ENCODE measurements at regions not wholly inside any gene's neighbourhood (a gene's known extent, or its start where the extent isn't known, plus 50 kb on each side); places are given as distances from the start of the nearest gene placed in this dataset.
"Not testable (repeated sequence)": the region's sequence is repeated elsewhere in the genome, so short reads cannot be mapped to it uniquely, and the experiment has no call there.

DNA sequence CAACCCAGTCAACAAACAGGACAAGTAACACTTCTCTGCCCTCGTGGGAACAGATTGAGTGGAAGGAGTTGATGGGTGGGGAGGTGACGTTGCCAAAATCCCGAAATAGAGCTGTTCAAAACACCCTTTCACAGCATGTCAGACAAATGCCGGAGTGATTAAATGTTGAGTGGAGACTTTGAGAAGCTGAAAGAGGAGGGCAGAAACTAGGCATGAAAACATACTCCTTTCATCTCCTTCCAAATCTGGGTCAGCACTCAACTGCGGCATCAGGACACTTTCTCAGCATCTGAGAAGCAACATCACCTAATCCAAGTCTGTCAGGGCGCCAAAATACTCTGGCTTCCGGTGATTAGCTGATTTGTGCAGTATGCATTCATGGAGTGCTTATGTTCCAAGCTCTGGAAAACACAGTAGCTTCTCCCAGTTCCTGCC lies 51.5 kb upstream of the MRI1 start:
- Mint-ChIP-seq H3K36me3 (ENCODE audit: low read depth) (no peaks in the 10 kb centered on the region), H3K4me1 (no peaks in the 10 kb centered on the region), H3K27ac (no peak overlapping the region), H3K4me3 (no peak overlapping the region), H3K9me3 (peaks cover 5% of the 10 kb centered on the region), H3K27me3 (peaks cover 7% of the 10 kb centered on the region)
- DNase-seq, result no peak
- intact Hi-C loops (cut with micrococcal nuclease), result no loop called here

DNA sequence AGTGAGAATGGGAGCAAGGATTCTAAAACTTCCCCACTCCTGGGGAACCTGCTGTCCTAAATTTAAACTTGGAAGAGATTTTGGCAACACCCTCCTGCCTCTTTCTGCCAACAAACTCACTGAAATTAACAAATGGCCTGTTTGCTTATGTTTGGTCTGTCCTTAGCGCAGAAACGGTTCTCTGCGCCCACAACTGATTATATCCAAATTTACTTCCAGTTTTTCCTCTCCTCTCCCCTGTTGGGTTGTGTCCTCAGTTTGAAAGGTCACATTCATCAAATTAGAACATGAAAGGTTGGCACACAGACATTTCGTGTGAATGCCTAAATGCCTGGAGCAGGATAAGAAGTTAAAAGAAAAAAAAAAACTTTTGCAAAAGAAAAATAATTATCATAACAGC lies 56.4 kb upstream of the MRI1 start:
- intact Hi-C loops (cut with micrococcal nuclease), result no loop called here
- Mint-ChIP-seq H3K9me3 (no peaks in the 10 kb centered on the region), H3K4me3 (no peak overlapping the region), H3K36me3 (ENCODE audit: low read depth) (no peaks in the 10 kb centered on the region), H3K27ac (no peak overlapping the region), H3K27me3 (no peaks in the 10 kb centered on the region), H3K4me1 (no peaks in the 10 kb centered on the region)
- DNase-seq, result no peak

DNA sequence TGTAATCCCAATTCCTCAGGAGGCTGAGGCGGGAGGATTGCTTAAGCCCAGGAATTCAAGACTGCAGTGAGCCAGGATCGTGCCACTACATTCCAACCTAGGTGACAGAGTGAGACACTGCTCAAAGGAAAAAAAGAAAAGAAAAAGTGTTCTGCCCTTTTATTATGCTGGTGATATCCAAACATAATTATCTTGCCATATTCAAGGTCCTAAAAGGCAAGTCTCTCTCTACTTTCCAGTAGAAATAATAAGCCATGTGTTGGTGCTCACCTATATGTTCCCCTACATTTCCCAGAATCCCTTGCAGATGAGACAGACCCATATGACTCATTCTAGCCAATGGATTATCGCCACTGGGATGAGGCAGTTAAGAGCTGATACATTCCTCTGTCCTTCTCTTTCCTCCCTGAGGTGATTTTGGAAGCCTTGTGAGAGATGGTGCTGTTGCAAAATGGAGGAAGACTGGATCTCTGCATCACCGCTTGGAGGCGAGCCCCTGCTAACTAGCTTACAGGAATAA lies 58.3 kb upstream of the MRI1 start:
- H3K36me3 Mint-ChIP-seq (ENCODE audit: low read depth), result no peaks in the 10 kb centered on the region
- no peak overlapping the region for H3K4me3 Mint-ChIP-seq
- DNase-seq, result no peak
- H3K9me3 Mint-ChIP-seq, result no peaks in the 10 kb centered on the region
- H3K27me3 Mint-ChIP-seq, result peaks cover 2% of the 10 kb centered on the region
- intact Hi-C loops (cut with micrococcal nuclease), result no loop called here
- H3K27ac Mint-ChIP-seq, result no peak overlapping the region
- H3K4me1 Mint-ChIP-seq, result no peaks in the 10 kb centered on the region

DNA sequence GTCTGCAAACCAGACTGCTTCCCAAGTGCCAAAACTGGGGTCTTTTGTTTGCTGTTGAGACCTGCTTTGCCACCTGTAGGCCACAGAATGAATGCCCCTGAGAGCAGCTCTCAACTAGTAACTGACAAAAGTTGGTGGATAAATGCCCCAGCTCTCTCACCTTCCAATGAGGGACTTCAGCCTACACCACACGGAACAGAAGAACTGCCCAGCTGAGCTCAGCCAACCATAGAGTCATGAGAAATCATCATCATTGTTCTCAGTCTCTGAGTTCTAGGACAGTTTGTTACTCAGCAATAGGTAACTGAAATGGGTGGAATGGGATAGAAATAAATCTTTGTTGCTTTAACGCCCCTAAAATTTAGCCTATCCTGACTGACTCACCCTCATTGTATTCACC lies 59.1 kb upstream of the MRI1 start:
- DNase-seq, result no peak
- H3K9me3 Mint-ChIP-seq, result no peaks in the 10 kb centered on the region
- H3K4me1 Mint-ChIP-seq, result no peaks in the 10 kb centered on the region
- H3K4me3 Mint-ChIP-seq, result no peak overlapping the region
- H3K27ac Mint-ChIP-seq, result no peak overlapping the region
- intact Hi-C loops (cut with micrococcal nuclease), result no loop called here
- no peaks in the 10 kb centered on the region for H3K36me3 Mint-ChIP-seq (ENCODE audit: low read depth)
- H3K27me3 Mint-ChIP-seq, result peaks cover 4% of the 10 kb centered on the region

DNA sequence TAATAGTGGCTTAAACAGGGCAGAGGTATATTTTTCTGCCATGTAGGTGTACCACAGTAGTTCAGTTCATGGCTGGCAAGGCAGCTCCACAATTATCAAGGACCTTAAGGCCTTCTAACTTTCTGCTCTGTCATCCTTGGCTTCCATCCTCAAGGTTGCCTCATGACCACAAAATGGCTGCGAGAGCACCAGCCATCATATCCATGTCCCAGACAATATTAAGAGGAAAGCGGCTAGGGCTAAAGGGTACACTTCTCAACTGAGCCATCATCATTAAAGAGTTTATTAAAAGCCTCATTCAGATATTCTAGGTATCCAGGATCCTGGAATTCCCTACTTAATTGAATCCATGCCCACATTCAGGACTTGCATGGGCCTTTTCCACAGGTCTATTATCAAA lies 62.7 kb upstream of the MRI1 start:
- intact Hi-C loops (cut with micrococcal nuclease), result no loop called here
- H3K4me3 Mint-ChIP-seq, result no peak overlapping the region
- peaks cover 4% of the 10 kb centered on the region for H3K27me3 Mint-ChIP-seq
- H3K36me3 Mint-ChIP-seq (ENCODE audit: low read depth), result no peaks in the 10 kb centered on the region
- no peaks in the 10 kb centered on the region for H3K9me3 Mint-ChIP-seq
- no peak for DNase-seq
- no peak overlapping the region for H3K27ac Mint-ChIP-seq
- no peaks in the 10 kb centered on the region for H3K4me1 Mint-ChIP-seq

DNA sequence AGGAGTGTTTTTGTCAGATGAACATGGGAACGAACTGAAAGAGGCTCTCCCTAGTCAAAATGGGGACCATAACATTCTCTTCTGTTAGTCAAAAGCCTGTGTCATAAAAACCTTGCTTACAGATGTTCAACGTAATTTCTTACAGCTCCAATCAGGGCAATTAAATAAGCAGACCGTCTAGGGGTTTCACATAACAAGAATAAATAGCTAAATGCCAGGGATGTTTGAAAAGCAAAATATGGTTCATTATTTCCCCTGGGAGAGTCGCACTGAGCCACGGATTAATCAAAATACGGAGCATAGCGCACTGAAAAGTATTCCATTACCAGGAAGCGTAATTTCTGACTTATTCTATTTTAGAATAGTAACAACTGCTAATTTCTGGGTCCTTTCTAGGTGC lies 63.7 kb upstream of the MRI1 start:
- H3K27ac Mint-ChIP-seq, result no peak overlapping the region
- DNase-seq, result no peak
- H3K4me3 Mint-ChIP-seq, result no peak overlapping the region
- no peaks in the 10 kb centered on the region for H3K36me3 Mint-ChIP-seq (ENCODE audit: low read depth)
- H3K27me3 Mint-ChIP-seq, result peaks cover 4% of the 10 kb centered on the region
- intact Hi-C loops (cut with micrococcal nuclease), result no loop called here
- H3K9me3 Mint-ChIP-seq, result no peaks in the 10 kb centered on the region
- no peaks in the 10 kb centered on the region for H3K4me1 Mint-ChIP-seq

DNA sequence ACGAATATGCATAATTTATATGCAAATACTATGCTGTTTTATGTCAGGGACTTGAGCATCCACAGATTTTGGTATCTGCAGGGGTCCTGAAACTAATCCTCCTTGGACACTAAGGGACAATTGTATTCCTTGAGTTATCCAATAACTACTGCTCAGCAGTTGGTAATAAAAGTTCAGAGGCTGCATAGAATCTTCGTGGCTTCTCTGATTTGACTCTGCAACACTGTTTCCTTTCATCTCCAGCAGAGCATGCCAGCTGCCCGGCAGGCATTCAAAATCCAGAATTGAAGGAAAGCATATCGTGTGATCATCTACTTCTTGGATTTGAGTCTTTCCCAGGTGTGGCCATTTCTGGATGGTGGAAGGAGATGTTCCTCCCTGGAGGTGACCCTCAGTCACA lies 64.5 kb upstream of the MRI1 start:
- H3K9me3 Mint-ChIP-seq, result no peaks in the 10 kb centered on the region
- H3K36me3 Mint-ChIP-seq (ENCODE audit: low read depth), result no peaks in the 10 kb centered on the region
- H3K4me1 Mint-ChIP-seq, result no peaks in the 10 kb centered on the region
- intact Hi-C loops (cut with micrococcal nuclease), result no loop called here
- DNase-seq, result no peak
- H3K4me3 Mint-ChIP-seq, result no peak overlapping the region
- peaks cover 4% of the 10 kb centered on the region for H3K27me3 Mint-ChIP-seq
- no peak overlapping the region for H3K27ac Mint-ChIP-seq

DNA sequence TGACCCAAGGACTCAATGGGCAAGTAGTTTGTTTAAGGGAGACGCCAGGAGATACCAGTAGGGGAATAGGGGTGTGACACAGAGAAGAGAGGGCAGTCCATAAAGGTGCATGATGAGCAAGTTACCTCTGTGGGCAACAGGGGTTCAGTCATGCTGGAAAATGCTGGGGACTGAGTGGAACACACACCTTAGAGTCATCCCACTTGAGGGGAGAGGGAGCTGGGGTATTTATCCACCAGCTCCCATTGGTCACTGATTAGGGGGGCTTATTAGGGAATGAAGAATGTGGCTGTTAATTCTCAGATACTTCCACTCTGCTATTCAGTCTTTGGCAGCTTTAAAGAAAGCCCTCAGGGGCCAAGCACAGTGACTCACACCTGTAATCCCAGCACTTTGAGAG lies 67.5 kb upstream of the MRI1 start:
- no peak overlapping the region for H3K4me3 Mint-ChIP-seq
- no peaks in the 10 kb centered on the region for H3K4me1 Mint-ChIP-seq
- no peak overlapping the region for H3K27ac Mint-ChIP-seq
- H3K9me3 Mint-ChIP-seq, result no peaks in the 10 kb centered on the region
- H3K36me3 Mint-ChIP-seq (ENCODE audit: low read depth), result no peaks in the 10 kb centered on the region
- DNase-seq, result no peak
- intact Hi-C loops (cut with micrococcal nuclease), result no loop called here
- H3K27me3 Mint-ChIP-seq, result peaks cover 4% of the 10 kb centered on the region

DNA sequence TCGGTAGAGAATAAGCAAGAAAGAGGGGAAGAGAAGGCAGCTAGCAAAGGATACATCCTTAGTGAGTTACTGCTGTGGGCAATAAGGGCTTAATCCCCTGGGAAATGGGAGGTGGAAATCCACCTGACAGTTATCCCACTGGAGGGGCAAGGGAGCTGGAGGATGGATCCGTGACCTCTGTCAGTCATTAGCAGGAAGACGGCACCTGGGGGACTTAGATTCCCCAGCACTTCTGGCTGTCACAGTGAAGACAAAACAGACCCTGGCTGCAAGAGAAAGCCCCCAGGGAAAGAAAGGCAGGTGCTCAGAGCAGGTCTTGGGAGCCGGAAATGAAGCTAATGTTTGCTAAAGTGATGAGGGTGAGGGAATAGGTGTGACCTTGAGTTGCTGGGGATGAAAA lies 70.4 kb upstream of the MRI1 start:
- Mint-ChIP-seq H3K4me3 (no peak overlapping the region), H3K27ac (no peak overlapping the region), H3K4me1 (no peaks in the 10 kb centered on the region), H3K27me3 (no peaks in the 10 kb centered on the region), H3K9me3 (no peaks in the 10 kb centered on the region), H3K36me3 (ENCODE audit: low read depth) (no peaks in the 10 kb centered on the region)
- intact Hi-C loops (cut with micrococcal nuclease), result no loop called here
- no peak for DNase-seq

DNA sequence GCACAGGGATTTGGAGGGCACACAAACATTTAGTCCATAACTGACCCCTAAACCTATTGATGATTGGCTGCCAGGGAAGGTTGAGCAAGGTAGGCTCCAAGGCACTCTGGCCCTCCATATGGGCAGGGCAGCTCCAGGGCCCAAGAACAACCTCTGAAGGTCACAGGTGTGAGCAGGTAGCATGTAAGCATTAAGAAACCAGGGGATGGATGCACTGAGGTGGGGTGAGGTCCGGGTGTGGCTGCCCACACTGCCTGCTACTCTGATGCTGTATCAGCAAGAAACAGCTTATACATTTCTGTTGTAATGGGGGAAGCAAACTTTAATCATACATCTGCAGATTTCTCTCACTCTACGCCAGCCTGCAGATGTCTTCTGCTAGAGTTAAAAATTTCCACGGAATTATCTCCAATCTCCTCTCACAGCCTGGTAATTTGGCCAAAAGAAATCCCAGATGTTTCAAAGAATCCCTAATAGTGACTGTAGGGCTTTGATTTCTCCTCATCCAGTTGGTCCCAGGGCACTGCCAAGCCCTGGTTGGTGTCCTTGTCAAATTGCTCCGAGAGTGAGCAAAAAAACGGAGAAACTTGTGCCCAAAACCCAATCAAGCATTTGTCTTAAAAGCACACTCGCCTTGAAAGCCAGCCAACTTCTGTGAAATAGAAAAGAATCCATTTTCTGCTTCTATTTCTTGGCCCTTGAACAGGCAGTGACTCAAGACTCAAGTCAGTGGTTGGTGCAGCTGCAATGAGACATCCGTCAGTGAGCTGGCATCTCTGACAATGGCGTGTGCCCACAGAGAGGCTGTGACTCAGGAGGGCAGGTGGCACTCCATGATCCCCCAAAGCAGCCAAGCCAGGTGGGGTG lies 72.5 kb upstream of the MRI1 start:
- Mint-ChIP-seq H3K36me3 (ENCODE audit: low read depth) (no peaks in the 10 kb centered on the region), H3K27me3 (no peaks in the 10 kb centered on the region), H3K9me3 (no peaks in the 10 kb centered on the region), H3K4me3 (no peak overlapping the region), H3K4me1 (no peaks in the 10 kb centered on the region), H3K27ac (no peak overlapping the region)
- intact Hi-C loops (cut with micrococcal nuclease), result no loop called here
- no peak for DNase-seq

DNA sequence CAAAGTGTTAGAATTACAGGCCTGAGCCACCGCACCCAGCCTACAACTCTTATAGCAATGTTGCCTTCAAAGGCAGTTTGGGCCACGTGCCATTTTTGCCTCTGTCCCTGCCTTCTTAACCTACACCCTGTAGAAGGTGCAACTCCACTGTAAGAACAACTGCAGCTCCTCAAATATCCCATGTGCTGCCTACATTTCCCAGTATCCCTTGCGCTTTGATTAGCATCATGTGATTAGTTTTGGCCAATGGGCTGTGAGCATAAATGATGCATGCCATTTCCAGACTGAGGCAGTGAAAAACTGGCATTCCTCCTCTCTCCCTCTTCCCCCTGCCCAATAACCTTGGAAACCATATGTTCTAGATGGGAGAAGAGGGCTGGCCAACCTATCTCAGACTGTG lies 75.2 kb upstream of the MRI1 start:
- Mint-ChIP-seq H3K27ac (no peak overlapping the region), H3K27me3 (no peaks in the 10 kb centered on the region), H3K4me3 (no peak overlapping the region), H3K4me1 (no peaks in the 10 kb centered on the region), H3K36me3 (ENCODE audit: low read depth) (no peaks in the 10 kb centered on the region), H3K9me3 (no peaks in the 10 kb centered on the region)
- DNase-seq, result peak; percentile 55
- intact Hi-C loops (cut with micrococcal nuclease), result no loop called here

DNA sequence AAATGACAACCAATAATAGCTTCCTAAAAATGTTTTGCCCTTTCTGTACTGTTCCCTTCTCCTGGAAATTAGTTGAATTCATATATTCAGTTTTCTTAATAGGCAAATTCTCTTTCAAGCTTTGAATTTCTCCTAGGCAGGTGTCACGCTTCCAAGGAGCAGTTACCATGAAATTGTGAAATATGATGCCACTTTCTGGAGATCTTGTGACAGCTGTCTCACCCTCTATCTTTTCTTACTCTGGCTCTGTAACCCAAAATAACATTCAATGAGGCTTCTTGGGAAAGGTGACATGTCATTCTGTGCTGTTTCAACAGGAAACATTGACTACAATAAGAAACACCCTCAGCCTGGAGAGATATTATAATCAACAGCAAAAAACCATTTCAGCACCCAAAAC lies 80.3 kb upstream of the MRI1 start:
- H3K27ac Mint-ChIP-seq, result no peak overlapping the region
- no peaks in the 10 kb centered on the region for H3K27me3 Mint-ChIP-seq
- no peak for DNase-seq
- no peaks in the 10 kb centered on the region for H3K4me1 Mint-ChIP-seq
- no peaks in the 10 kb centered on the region for H3K36me3 Mint-ChIP-seq (ENCODE audit: low read depth)
- peaks cover 11% of the 10 kb centered on the region for H3K9me3 Mint-ChIP-seq
- intact Hi-C loops (cut with micrococcal nuclease), result no loop called here
- H3K4me3 Mint-ChIP-seq, result no peak overlapping the region

DNA sequence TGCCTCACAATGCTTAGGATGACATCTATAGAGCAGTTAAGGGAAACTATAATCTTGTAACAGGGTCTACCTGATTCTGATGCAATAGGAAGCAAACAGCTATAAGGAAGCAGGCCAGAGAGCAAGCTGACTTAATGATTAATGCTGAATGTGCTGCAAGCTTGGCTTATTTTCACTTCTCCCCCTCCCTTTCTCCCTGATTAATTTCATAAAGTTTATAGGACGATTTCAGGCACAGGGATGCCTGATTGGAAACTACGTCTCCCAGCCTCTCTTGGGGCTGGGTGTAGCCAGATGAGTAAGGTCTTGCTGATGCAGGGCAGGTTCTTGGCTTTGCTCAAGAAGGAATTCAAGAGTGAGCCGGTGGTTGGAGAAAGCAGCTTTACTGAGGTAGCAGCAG lies 82.8 kb upstream of the MRI1 start:
- Mint-ChIP-seq H3K27ac (no peak overlapping the region), H3K4me3 (no peak overlapping the region), H3K36me3 (ENCODE audit: low read depth) (no peaks in the 10 kb centered on the region), H3K27me3 (no peaks in the 10 kb centered on the region), H3K4me1 (no peaks in the 10 kb centered on the region), H3K9me3 (peaks cover 13% of the 10 kb centered on the region)
- DNase-seq, result no peak
- intact Hi-C loops (cut with micrococcal nuclease), result no loop called here

DNA sequence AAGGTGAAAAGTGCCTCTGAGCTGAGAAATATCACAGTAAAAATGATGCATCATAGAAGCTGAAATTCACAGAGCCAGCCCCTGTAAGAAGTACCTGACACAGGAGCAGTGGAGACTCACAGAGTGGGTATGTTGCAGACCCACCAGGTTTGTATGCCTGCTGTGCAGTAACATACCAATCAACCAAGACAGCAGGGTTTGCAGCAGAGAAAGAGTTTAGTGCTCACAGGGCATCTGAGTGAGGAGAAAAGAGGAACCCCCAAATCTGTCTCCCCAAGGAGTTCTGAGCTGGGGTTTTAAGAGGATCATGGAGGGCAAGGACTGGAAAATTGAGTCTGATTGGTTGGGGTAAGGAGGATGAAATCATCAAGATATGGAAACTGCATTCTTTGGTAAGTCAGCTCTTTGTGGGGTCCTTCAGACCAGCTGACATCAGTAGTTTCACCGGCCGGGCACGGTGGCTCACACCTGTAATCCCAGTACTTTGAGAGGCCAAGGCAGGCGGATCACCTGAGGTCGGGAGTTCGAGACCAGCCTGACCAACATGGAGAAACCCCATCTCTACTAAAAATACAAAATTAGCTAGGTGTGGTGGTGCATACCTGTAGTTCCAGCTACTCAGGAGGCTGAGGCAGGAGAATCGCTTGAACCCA lies 83.5 kb upstream of the MRI1 start:
- H3K4me1 Mint-ChIP-seq; DNase-seq; H3K36me3 Mint-ChIP-seq (ENCODE audit: low read depth); H3K27ac Mint-ChIP-seq; intact Hi-C loops (cut with micrococcal nuclease); H3K4me3 Mint-ChIP-seq; H3K27me3 Mint-ChIP-seq: not testable (repeated sequence)
- H3K9me3 Mint-ChIP-seq, result peaks cover 13% of the 10 kb centered on the region

All from activated CD4-positive, alpha-beta T cell treated with anti-CD3 and anti-CD28 coated beads, Interleukin-2, amount 10 ng/mL, durations not matched to agents 24 days and 14 days (primary cell).